Endothelial cell of umbilical vein (primary cell): ENCODE measurements at regions not wholly inside any gene's neighbourhood (a gene's known extent, or its start where the extent isn't known, plus 50 kb on each side); places are given as distances from the start of the nearest gene placed in this dataset.

Experiments used
- BruUV-seq: library from RNA; stranded (reverse); fragments of 400-500 nt; replicated peaks from 2 replicates; lab custom pipeline; 2021; lab: Mats Ljungman, UMichigan
- CTCF ChIA-PET: fragments of 300-600, 350-600 bp; sonication (Branson Sonifier 250); formaldehyde crosslinking; loops from one replicate; lab custom pipeline; 2021; ENCODE audit warnings: antibody characterized with exemption, inconsistent platforms; lab: Charles Lee
- POLR2A ChIA-PET: fragments of 300-600, 350-600 bp; sonication (Branson Sonifier 250); formaldehyde crosslinking; loops from one replicate; lab custom pipeline; 2021; ENCODE audit warnings: antibody characterized with exemption, inconsistent platforms; lab: Charles Lee
- DNase-seq: peaks from one replicate; pipeline ENCODE4 v3.0.0-alpha.2; 2011; ENCODE audit warnings: low read depth, low spot score
- FAIRE-seq: peaks from 2 replicates; lab custom pipeline; 2011; peaks lifted over from hg19 to GRCh38; lab: Jason Lieb, UNC
- H2AFZ ChIP-seq: 2 replicates; pipeline ENCODE4 v1.6.0; 2012; ENCODE audit warnings: low read depth, low read length, control low read depth, inconsistent platforms
- H3K27ac ChIP-seq: 2 replicates; pipeline ENCODE4 v1.5.1; 2011; ENCODE audit warnings: low read depth, mild to moderate bottlenecking, control low read depth, low read length, moderate library complexity; ENCODE audit not compliant: insufficient read depth
- H3K27me3 ChIP-seq, 2 experiments: 2 replicates each; pipeline versions ENCODE4 v1.6.0 to v1.6.1; 2011; ENCODE audit warnings: low read length in 2 of 2, mixed read lengths in 1 of 2; ENCODE audit not compliant: control insufficient read depth in 2 of 2, insufficient read depth in 2 of 2
- H3K36me3 ChIP-seq, 2 experiments: 2 replicates in 1 of 2; 3 replicates in 1 of 2; pipeline ENCODE4 v1.5.1; 2011; ENCODE audit warnings: low read length in 2 of 2, mild to moderate bottlenecking in 1 of 2, moderate library complexity in 1 of 2; ENCODE audit not compliant: control insufficient read depth in 2 of 2, insufficient read depth in 2 of 2; ENCODE audit errors: extremely low read depth in 1 of 2
- H3K4me1 ChIP-seq: 3 replicates; pipeline ENCODE4 v1.5.1; 2011; ENCODE audit warnings: mild to moderate bottlenecking, low read length; ENCODE audit not compliant: control insufficient read depth, insufficient read depth; ENCODE audit errors: extremely low read depth
- H3K4me2 ChIP-seq: 2 replicates; pipeline ENCODE4 v1.6.1; 2011; ENCODE audit warnings: low read length, control low read depth, mixed read lengths; ENCODE audit not compliant: insufficient read depth
- H3K4me3 ChIP-seq, 3 experiments: fragments of 200-600 bp in 1 of 3; sonication (generic), shearing (Covaris generic) in 1 of 3; replicated peaks in 1 of 3; 2 replicates each; pipeline ENCODE4 v1.5.1; 2011 to 2016; ENCODE audit warnings: control low read depth in 3 of 3, low read length in 3 of 3, mild to moderate bottlenecking in 2 of 3, inconsistent platforms in 1 of 3, low read depth in 1 of 3, moderate library complexity in 1 of 3; ENCODE audit not compliant: insufficient read depth in 1 of 3
- H3K79me2 ChIP-seq: 2 replicates; pipeline ENCODE4 v1.6.0; 2012; ENCODE audit warnings: low read length, inconsistent platforms; ENCODE audit not compliant: control insufficient read depth, insufficient read depth
- H3K9ac ChIP-seq: replicated peaks from 2 replicates; pipeline ENCODE3; 2011; ENCODE audit warnings: low read length, control low read depth; ENCODE audit not compliant: insufficient read depth; ENCODE audit errors: extremely low read depth
- H3K9me1 ChIP-seq: replicated peaks from 3 replicates; pipeline ENCODE4 v1.6.0; 2011; ENCODE audit warnings: mild to moderate bottlenecking, low read length; ENCODE audit not compliant: control insufficient read depth, insufficient read depth; ENCODE audit errors: extremely low read depth
- H3K9me3 ChIP-seq: replicated peaks from 2 replicates; pipeline ENCODE4 v1.5.1; 2012; ENCODE audit warnings: low read length, inconsistent platforms; ENCODE audit not compliant: control insufficient read depth, insufficient read depth
- H4K20me1 ChIP-seq: replicated peaks from 2 replicates; pipeline ENCODE3; 2011; ENCODE audit warnings: mild to moderate bottlenecking, low read length; ENCODE audit not compliant: control insufficient read depth, insufficient read depth; ENCODE audit errors: extremely low read depth
- EZH2 ChIP-seq: IDR thresholded peaks from 2 replicates; pipeline ENCODE4 v1.6.1; 2012; ENCODE audit warnings: borderline replicate concordance, low read depth, mild to moderate bottlenecking, moderate library complexity, low read length, inconsistent platforms; ENCODE audit not compliant: severe bottlenecking
- FOS ChIP-seq: IDR thresholded peaks from 2 replicates; pipeline ENCODE4 v1.6.1; 2011; ENCODE audit warnings: mild to moderate bottlenecking, low read length, moderate library complexity, borderline replicate concordance; ENCODE audit not compliant: insufficient read depth
- MYC ChIP-seq: IDR thresholded peaks from one replicate; pipeline ENCODE4 v1.6.1; 2011; ENCODE audit warnings: mild to moderate bottlenecking, low read depth, low read length
- POLR2AphosphoS5 ChIP-seq: IDR thresholded peaks from 2 replicates; pipeline ENCODE4 v1.6.1; 2012; ENCODE audit warnings: low read depth, mild to moderate bottlenecking, control low read depth, low read length, moderate library complexity; ENCODE audit not compliant: insufficient read depth
- dilution Hi-C: fragments of 300-500 bp; cut with MboI; formaldehyde crosslinking; loops from one replicate; pipeline ENCODE4 v1.15.0; 2019; ENCODE audit warnings: low sequenced_read_pairs; ENCODE audit not compliant: extremely low pct_ligation_motif_present
- intact Hi-C: fragments of 100-400 bp; cut with micrococcal nuclease; formaldehyde crosslinking; loops from one replicate; pipeline ENCODE4 v1.10.0; 2022
- TF ChIP-seq, protein P1 (sequence below), 2 donors: IDR thresholded peaks; 1 replicate in 1 of 2; 2 replicates in 1 of 2; pipeline ENCODE4 v1.5.1; 2011; ENCODE audit warnings: low read length in 2 of 2, mild to moderate bottlenecking in 2 of 2, moderate library complexity in 2 of 2, control low read depth in 1 of 2, inconsistent platforms in 1 of 2, low read depth in 1 of 2; ENCODE audit not compliant: insufficient read depth in 1 of 2; ENCODE audit errors: extremely low read depth in 1 of 2
- TF ChIP-seq, protein P2 (sequence below): IDR thresholded peaks from 2 replicates; pipeline ENCODE4 v1.6.1; 2011; ENCODE audit not compliant: insufficient read depth, insufficient read length

DNA sequence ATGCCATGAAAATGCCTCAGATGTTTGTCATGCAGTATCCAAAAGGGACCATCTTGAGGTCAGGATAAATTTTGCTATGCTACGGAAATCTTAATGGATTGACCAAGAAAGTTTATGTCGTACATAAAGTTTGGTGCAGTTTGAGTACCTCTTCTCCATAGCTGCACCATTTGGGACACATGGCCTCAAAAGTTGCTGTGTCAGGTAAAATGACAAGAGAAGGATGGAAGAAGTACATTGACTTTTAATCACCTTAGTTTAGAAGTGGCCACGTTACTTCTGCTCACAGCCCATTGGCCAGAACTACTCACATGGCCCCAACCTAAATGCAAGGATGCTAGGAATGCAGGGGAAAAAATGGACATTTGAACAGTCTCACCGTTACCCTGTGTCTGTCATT, 107.4 kb upstream of the NAMPT start:
- CTCF ChIA-PET = no interaction called here
- TF ChIP-seq, protein P1, sequence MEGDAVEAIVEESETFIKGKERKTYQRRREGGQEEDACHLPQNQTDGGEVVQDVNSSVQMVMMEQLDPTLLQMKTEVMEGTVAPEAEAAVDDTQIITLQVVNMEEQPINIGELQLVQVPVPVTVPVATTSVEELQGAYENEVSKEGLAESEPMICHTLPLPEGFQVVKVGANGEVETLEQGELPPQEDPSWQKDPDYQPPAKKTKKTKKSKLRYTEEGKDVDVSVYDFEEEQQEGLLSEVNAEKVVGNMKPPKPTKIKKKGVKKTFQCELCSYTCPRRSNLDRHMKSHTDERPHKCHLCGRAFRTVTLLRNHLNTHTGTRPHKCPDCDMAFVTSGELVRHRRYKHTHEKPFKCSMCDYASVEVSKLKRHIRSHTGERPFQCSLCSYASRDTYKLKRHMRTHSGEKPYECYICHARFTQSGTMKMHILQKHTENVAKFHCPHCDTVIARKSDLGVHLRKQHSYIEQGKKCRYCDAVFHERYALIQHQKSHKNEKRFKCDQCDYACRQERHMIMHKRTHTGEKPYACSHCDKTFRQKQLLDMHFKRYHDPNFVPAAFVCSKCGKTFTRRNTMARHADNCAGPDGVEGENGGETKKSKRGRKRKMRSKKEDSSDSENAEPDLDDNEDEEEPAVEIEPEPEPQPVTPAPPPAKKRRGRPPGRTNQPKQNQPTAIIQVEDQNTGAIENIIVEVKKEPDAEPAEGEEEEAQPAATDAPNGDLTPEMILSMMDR (IDR thresholded peaks at IDR 0.05; ENCODE audit: extremely low read depth in 1 of 2, insufficient read depth in 1 of 2, low read depth in 1 of 2, low read length in 2 of 2) = no peak
- H3K4me3 ChIP-seq = no peak overlapping the region
- H3K4me1 ChIP-seq = no peaks in the 10 kb centered on the region
- H3K27me3 ChIP-seq = peaks cover 4 to 5% of the 10 kb centered on the region in 2 experiments
- BruUV-seq = no TSS peak
- FAIRE-seq (no peak), DNase-seq (no peak)
- POLR2A ChIA-PET = no interaction called here
- H3K27ac ChIP-seq = no peak overlapping the region
- H2AFZ ChIP-seq = no peak overlapping the region
- no peaks in the 10 kb centered on the region for H3K79me2 ChIP-seq
- H3K36me3 ChIP-seq = no peaks in the 10 kb centered on the region
- no peak overlapping the region for H3K9ac ChIP-seq
- H3K4me2 ChIP-seq = no peak overlapping the region
- dilution Hi-C loops = no loop called here
- H4K20me1 ChIP-seq = no peaks in the 10 kb centered on the region
- no peaks in the 10 kb centered on the region for H3K9me3 ChIP-seq
- H3K9me1 ChIP-seq = no peaks in the 10 kb centered on the region
- intact Hi-C loops = no loop called here

DNA sequence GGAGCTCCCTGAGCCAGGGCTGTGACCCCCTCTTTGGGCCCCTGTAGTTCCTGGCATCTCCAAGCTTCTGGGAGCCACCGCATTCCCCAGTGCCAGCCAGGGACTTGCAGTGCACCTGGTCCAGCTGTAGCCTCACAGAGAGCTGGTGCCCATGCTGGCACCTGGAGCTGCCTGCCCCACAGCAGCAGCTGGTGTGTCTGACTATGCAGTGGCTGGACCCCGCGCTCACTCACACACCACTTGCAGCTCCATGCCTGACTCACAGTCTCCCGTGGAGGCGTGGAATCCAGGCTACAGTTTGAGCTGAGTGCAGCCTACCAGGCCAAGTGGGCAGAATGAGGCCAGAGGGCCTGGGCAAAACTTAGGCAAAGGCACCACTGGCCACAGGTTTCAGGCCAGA, 102.2 kb upstream of the NAMPT start:
- Histone ChIP-seq H3K4me1 (no peaks in the 10 kb centered on the region), H4K20me1 (no peaks in the 10 kb centered on the region), H3K9me3 (no peaks in the 10 kb centered on the region), H3K27me3 (peaks cover 2 to 3% of the 10 kb centered on the region in 2 experiments), H3K27ac (no peak overlapping the region), H3K9me1 (no peaks in the 10 kb centered on the region), H3K36me3 (no peaks in the 10 kb centered on the region), H2AFZ (no peak overlapping the region), H3K79me2 (no peaks in the 10 kb centered on the region), H3K9ac (no peak overlapping the region), H3K4me3 (no peak overlapping the region), H3K4me2 (no peak overlapping the region)
- FAIRE-seq = no peak
- BruUV-seq = no TSS peak
- intact Hi-C loops = no loop called here
- TF ChIP-seq, protein P1 (IDR thresholded peaks at IDR 0.05; ENCODE audit: extremely low read depth in 1 of 2, insufficient read depth in 1 of 2, low read depth in 1 of 2, low read length in 2 of 2) = no peak
- TF ChIP-seq POLR2AphosphoS5 (no peak), MYC (no peak), EZH2 (no peak), FOS (no peak)
- TF ChIP-seq, protein P2, sequence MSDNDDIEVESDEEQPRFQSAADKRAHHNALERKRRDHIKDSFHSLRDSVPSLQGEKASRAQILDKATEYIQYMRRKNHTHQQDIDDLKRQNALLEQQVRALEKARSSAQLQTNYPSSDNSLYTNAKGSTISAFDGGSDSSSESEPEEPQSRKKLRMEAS = no peak
- no peak for DNase-seq
- CTCF ChIA-PET = interaction anchor here (1.2 to 3.6 kb wide), 2 partner anchors 76 to 211 kb away, joined by 3 to 14 read pairs; no protein-coding TSS in a partner anchor
- POLR2A ChIA-PET = no interaction called here
- dilution Hi-C loops = no loop called here
